A549 (cell line): ENCODE measurements at regions not wholly inside any gene's neighbourhood (a gene's known extent, or its start where the extent isn't known, plus 50 kb on each side); places are given as distances from the start of the nearest gene placed in this dataset.

Source experiments
- ATAC-seq, 2 experiments: fragments of 200-7000 bp in 1 of 2; fragments of >200 bp in 1 of 2; cut with Nextera tagmentation in 1 of 2; cut with Tn5 transposase in 1 of 2; 3 replicates each; pipeline versions ENCODE4 v1.8.0 to v1.9.1; 2018 to 2020; ENCODE audit warnings: mild to moderate bottlenecking in 1 of 2, moderate library complexity in 1 of 2
- CTCF ChIA-PET: fragments of 300-600 bp; sonication (Branson Sonifier 250); formaldehyde crosslinking; extraction: SDS; loops from one replicate; lab custom pipeline; 2021; ENCODE audit warnings: antibody characterized with exemption, inconsistent platforms; lab: Yijun Ruan, JAX
- POLR2A ChIA-PET: fragments of 350-600 bp; formaldehyde crosslinking; extraction: SDS; loops from one replicate; lab custom pipeline; 2021; ENCODE audit warnings: antibody characterized with exemption, inconsistent platforms; lab: Yijun Ruan, JAX
- DNase-seq, 2 experiments: peaks; one replicate each; pipeline versions ENCODE4 v3.0.0 to v3.0.0-alpha.2; 2011 to 2016; ENCODE audit warnings: low read depth in 1 of 2, low spot score in 1 of 2
- FAIRE-seq: peaks from 2 replicates; lab custom pipeline; 2011; peaks lifted over from hg19 to GRCh38; lab: Jason Lieb, UNC
- H3K27ac ChIP-seq, 2 experiments: fragments of >200 bp; sonication (Bioruptor Twin); formaldehyde crosslinking; 3 replicates each; pipeline ENCODE4 v1.5.1; 2016 to 2017
- H3K4me1 ChIP-seq: fragments of >200 bp; sonication (Bioruptor Twin); formaldehyde crosslinking; 3 replicates; pipeline ENCODE4 v1.6.1; 2016
- H3K4me2 ChIP-seq: fragments of >200 bp; sonication (Bioruptor Twin); formaldehyde crosslinking; 3 replicates; pipeline ENCODE4 v1.6.1; 2016
- H3K4me3 ChIP-seq: fragments of >200 bp; sonication (Bioruptor Twin); formaldehyde crosslinking; 3 replicates; pipeline ENCODE4 v1.5.1; 2016
- H3K9me3 ChIP-seq: fragments of >200 bp; sonication (Bioruptor Twin); formaldehyde crosslinking; 3 replicates; pipeline ENCODE4 v1.6.1; 2016
- BCL3 ChIP-seq: fragments of >200 bp; sonication (Bioruptor Twin); formaldehyde crosslinking; IDR thresholded peaks from 3 replicates; pipeline ENCODE4 v1.6.1; 2016
- CBX8 ChIP-seq: fragments of 200-600 bp; sonication (generic); IDR thresholded peaks from 2 replicates; pipeline ENCODE4 v1.6.1; 2016
- CHD4 ChIP-seq: fragments of 200-600 bp; sonication (generic); IDR thresholded peaks from 2 replicates; pipeline ENCODE4 v1.6.1; 2016; ENCODE audit warnings: antibody characterized with exemption, mild to moderate bottlenecking, borderline replicate concordance
- EHMT2 ChIP-seq: fragments of 200-600 bp; sonication (generic); IDR thresholded peaks from 2 replicates; pipeline ENCODE4 v1.6.1; 2016; ENCODE audit warnings: antibody characterized with exemption, low read depth, mild to moderate bottlenecking, moderate library complexity
- FOSB ChIP-seq: fragments of 250-450 bp; sonication (Bioruptor Pico); IDR thresholded peaks from 2 replicates; pipeline ENCODE4 v1.5.0; 2020; ENCODE audit warnings: mild to moderate bottlenecking, moderate library complexity
- FOXS1 ChIP-seq: fragments of 250-450 bp; sonication (Bioruptor Pico); IDR thresholded peaks from 2 replicates; pipeline ENCODE4 v1.5.0; 2020; ENCODE audit warnings: mild to moderate bottlenecking, moderate library complexity
- HDAC2 ChIP-seq: fragments of 200-600 bp; sonication (generic); IDR thresholded peaks from 2 replicates; pipeline ENCODE4 v1.6.1; 2016
- HEYL ChIP-seq: fragments of 250-450 bp; sonication (Bioruptor Pico); IDR thresholded peaks from 2 replicates; pipeline ENCODE4 v1.8.0; 2021; ENCODE audit warnings: mild to moderate bottlenecking, moderate library complexity
- HOXA7 ChIP-seq: fragments of 250-450 bp; sonication (Bioruptor Pico); IDR thresholded peaks from 2 replicates; pipeline ENCODE4 v1.5.0; 2020; ENCODE audit warnings: mild to moderate bottlenecking, moderate library complexity
- HOXB13 ChIP-seq: fragments of 250-450 bp; sonication (Bioruptor Pico); IDR thresholded peaks from 2 replicates; pipeline ENCODE4 v1.5.0; 2020; ENCODE audit warnings: low read depth, mild to moderate bottlenecking, moderate library complexity
- HOXB5 ChIP-seq: fragments of 250-450 bp; sonication (Bioruptor Pico); IDR thresholded peaks from 2 replicates; pipeline ENCODE4 v1.5.0; 2020; ENCODE audit warnings: mild to moderate bottlenecking, moderate library complexity
- JUN ChIP-seq, 2 experiments: fragments of >200 bp; sonication (Bioruptor Twin); formaldehyde crosslinking; IDR thresholded peaks; 2 replicates in 1 of 2; 3 replicates in 1 of 2; pipeline ENCODE4 v1.6.1; 2016 to 2017
- KDM1A ChIP-seq: fragments of 200-600 bp; sonication (generic); IDR thresholded peaks from 2 replicates; pipeline ENCODE4 v1.6.1; 2016; ENCODE audit warnings: low read depth, mild to moderate bottlenecking
- KDM5A ChIP-seq: fragments of 200-600 bp; sonication (generic); IDR thresholded peaks from 2 replicates; pipeline ENCODE4 v1.6.1; 2016; ENCODE audit warnings: antibody characterized with exemption, mild to moderate bottlenecking
- MAZ ChIP-seq: fragments of 150-350 bp; IDR thresholded peaks from 2 replicates; pipeline ENCODE4 v1.6.1; 2014; ENCODE audit warnings: antibody characterized with exemption, low read depth, low read length, borderline replicate concordance
- NFE2L2 ChIP-seq: fragments of 150-350 bp; conservative IDR thresholded peaks from 2 replicates; pipeline ENCODE4 v1.6.1; 2014; ENCODE audit warnings: low read length
- POLR2AphosphoS2 ChIP-seq: conservative IDR thresholded peaks from 2 replicates; pipeline ENCODE4 v1.6.1; 2012; ENCODE audit warnings: low read length, improper control_type of control experiment, inconsistent platforms
- RNF2 ChIP-seq: fragments of 200-600 bp; sonication (generic); IDR thresholded peaks from 2 replicates; pipeline ENCODE4 v1.6.1; 2016; ENCODE audit warnings: low read depth, mild to moderate bottlenecking, antibody characterized with exemption, moderate library complexity, borderline replicate concordance
- ZNF302 ChIP-seq: fragments of 250-450 bp; sonication (Bioruptor Pico); IDR thresholded peaks from 2 replicates; pipeline ENCODE4 v1.9.0; 2021; ENCODE audit warnings: inconsistent platforms, mild to moderate bottlenecking, moderate library complexity
- WGBS: methylation state at CpG from one replicate; pipeline ENCODE4 v1.1.6; 2017; ENCODE audit errors: missing lambda C conversion rate; 5-methylcytosine and 5-hydroxymethylcytosine counted together
- TF ChIP-seq, protein P1 (sequence below): IDR thresholded peaks from 2 replicates; pipeline ENCODE4 v1.6.1; 2012
- TF ChIP-seq, protein P2 (sequence below): IDR thresholded peaks from 2 replicates; pipeline ENCODE4 v1.6.1; 2012
- TF ChIP-seq, protein P3 (sequence below): fragments of 150-350 bp; IDR thresholded peaks from 2 replicates; pipeline ENCODE4 v1.6.1; 2014; ENCODE audit warnings: low read depth, mild to moderate bottlenecking, low read length

- POLR2A ChIA-PET: no interaction called here
- Histone ChIP-seq H3K9me3 (peaks cover 13% of the 10 kb centered on the region), H3K4me1 (no peaks in the 10 kb centered on the region), H3K4me2 (no peak overlapping the region), H3K4me3 (no peak overlapping the region), H3K27ac (no peak overlapping the region)
- CTCF ChIA-PET: no interaction called here
- WGBS: 25% methylated on average over 1 of the region's 1 CpG
- ATAC-seq (no peak), DNase-seq (no peak), FAIRE-seq (no peak)
- TF ChIP-seq KDM5A (no peak), RNF2 (no peak), HOXA7 (no peak), BCL3 (no peak), HOXB5 (CRISPR knock-in tag) (no peak), POLR2AphosphoS2 (no peak), JUN (IDR thresholded peaks at IDR 0.05) (no peak)
- TF ChIP-seq, protein P1, sequence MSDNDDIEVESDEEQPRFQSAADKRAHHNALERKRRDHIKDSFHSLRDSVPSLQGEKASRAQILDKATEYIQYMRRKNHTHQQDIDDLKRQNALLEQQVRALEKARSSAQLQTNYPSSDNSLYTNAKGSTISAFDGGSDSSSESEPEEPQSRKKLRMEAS: no peak
- TF ChIP-seq, protein P2, sequence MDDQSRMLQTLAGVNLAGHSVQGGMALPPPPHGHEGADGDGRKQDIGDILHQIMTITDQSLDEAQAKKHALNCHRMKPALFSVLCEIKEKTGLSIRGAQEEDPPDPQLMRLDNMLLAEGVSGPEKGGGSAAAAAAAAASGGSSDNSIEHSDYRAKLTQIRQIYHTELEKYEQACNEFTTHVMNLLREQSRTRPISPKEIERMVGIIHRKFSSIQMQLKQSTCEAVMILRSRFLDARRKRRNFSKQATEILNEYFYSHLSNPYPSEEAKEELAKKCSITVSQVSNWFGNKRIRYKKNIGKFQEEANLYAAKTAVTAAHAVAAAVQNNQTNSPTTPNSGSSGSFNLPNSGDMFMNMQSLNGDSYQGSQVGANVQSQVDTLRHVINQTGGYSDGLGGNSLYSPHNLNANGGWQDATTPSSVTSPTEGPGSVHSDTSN: no peak
Measured at GRCh38 chr2:128464456-128464855, 145.8 kb upstream of the HS6ST1 start.

GRCh38 chr2:128465246-128466170 lies 146.8 kb upstream of the HS6ST1 start:
- no peak for TF ChIP-seq MAZ
- TF ChIP-seq ZNF302 (CRISPR knock-in tag): no peak
- no peak for TF ChIP-seq FOXS1 (CRISPR knock-in tag)
- TF ChIP-seq HOXB5 (CRISPR knock-in tag): no peak
- TF ChIP-seq JUN (IDR thresholded peaks at IDR 0.05): no peak
- no peak for TF ChIP-seq NFE2L2
- TF ChIP-seq HOXB13 (CRISPR knock-in tag): no peak
- TF ChIP-seq CBX8: no peak
- TF ChIP-seq HDAC2: no peak
- no peak for TF ChIP-seq EHMT2
- TF ChIP-seq KDM1A: no peak
- TF ChIP-seq FOSB: no peak
- TF ChIP-seq, protein P3, sequence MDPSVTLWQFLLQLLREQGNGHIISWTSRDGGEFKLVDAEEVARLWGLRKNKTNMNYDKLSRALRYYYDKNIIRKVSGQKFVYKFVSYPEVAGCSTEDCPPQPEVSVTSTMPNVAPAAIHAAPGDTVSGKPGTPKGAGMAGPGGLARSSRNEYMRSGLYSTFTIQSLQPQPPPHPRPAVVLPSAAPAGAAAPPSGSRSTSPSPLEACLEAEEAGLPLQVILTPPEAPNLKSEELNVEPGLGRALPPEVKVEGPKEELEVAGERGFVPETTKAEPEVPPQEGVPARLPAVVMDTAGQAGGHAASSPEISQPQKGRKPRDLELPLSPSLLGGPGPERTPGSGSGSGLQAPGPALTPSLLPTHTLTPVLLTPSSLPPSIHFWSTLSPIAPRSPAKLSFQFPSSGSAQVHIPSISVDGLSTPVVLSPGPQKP: no peak
- no peak for TF ChIP-seq HEYL (CRISPR knock-in tag)
- no peak for TF ChIP-seq CHD4
- TF ChIP-seq, all 56 proteins: peak for 0
- no peak for DNase-seq
- Histone ChIP-seq H3K4me2 (no peak overlapping the region), H3K27ac (no peak overlapping the region), H3K4me3 (no peak overlapping the region), H3K9me3 (peaks cover 23% of the 10 kb centered on the region), H3K4me1 (no peaks in the 10 kb centered on the region)
- FAIRE-seq: no peak
- WGBS: 24% methylated on average over 4 of the region's 4 CpGs
- ChIA-PET POLR2A (no interaction called here), CTCF (interaction anchor here (1.0 kb wide), 1 partner anchor 8 kb away, joined by 3 read pairs; no protein-coding TSS in a partner anchor)
- no peak for ATAC-seq
